Ovary (tissue), 3 donors: ENCODE measurements at regions not wholly inside any gene's neighbourhood (a gene's known extent, or its start where the extent isn't known, plus 50 kb on each side); places are given as distances from the start of the nearest gene placed in this dataset.

ENCODE experiments used
- EP300 ChIP-seq: sonication (generic); formaldehyde crosslinking; IDR thresholded peaks from one replicate; pipeline ENCODE4 v1.6.1; 2017; ENCODE audit warnings: antibody characterized with exemption
- POLR2A ChIP-seq: fragments of 450-650 bp; IDR thresholded peaks from one replicate; pipeline ENCODE4 v1.6.1; 2017; ENCODE audit warnings: antibody characterized with exemption, mild to moderate bottlenecking, moderate library complexity
- TF ChIP-seq, protein P1 (sequence below), 3 donors: fragments of 450-650 bp in 2 of 3; fragments of 200-600 bp in 1 of 3; IDR thresholded peaks; one replicate each; pipeline versions ENCODE4 v1.5.1 to v1.8.0; 2016 to 2022; ENCODE audit warnings: antibody characterized with exemption in 3 of 3, mild to moderate bottlenecking in 1 of 3
- donor health status: DM: no; HTN: no; CAD: no.

DNA sequence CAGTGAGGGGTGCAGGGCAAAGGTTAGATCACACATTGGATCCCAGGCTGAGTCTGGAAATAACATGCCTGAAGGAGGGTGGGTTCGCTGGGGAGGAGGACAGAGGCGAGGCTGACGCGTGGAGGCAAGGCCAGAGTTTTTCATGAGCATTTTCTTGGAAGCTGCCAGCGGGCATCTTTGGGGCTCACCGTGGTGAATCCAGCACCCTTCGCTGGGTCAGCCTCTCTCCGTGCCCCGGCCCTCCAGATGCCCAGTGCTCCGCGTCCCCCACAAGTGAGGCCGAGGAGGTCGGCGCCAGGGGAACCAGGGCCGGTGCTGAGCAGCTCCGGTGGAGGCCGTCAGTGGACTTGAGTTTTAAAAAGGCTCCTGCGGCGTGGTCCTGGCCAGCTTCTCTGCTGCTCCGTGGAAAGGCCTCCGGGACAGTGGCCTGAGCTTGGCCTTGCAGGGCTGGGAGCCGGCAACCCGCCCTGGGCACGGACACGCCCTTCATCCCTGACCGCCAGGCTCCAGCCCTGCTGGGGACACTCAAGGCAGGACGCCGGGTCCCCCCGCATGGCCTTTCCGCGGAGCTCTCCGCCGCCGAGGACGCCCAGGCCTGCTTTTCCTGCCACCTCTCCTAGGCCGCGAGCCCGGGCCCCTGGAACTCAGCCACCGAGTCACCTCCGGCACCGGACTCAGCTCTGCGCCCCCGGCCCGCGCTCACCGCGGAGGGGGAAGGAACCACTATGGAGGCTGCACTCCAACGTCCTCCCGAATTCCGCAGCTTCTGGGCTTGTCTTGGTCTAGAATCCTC, 114.3 kb downstream of the THBS2 start:
- TF ChIP-seq, protein P1, sequence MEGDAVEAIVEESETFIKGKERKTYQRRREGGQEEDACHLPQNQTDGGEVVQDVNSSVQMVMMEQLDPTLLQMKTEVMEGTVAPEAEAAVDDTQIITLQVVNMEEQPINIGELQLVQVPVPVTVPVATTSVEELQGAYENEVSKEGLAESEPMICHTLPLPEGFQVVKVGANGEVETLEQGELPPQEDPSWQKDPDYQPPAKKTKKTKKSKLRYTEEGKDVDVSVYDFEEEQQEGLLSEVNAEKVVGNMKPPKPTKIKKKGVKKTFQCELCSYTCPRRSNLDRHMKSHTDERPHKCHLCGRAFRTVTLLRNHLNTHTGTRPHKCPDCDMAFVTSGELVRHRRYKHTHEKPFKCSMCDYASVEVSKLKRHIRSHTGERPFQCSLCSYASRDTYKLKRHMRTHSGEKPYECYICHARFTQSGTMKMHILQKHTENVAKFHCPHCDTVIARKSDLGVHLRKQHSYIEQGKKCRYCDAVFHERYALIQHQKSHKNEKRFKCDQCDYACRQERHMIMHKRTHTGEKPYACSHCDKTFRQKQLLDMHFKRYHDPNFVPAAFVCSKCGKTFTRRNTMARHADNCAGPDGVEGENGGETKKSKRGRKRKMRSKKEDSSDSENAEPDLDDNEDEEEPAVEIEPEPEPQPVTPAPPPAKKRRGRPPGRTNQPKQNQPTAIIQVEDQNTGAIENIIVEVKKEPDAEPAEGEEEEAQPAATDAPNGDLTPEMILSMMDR (IDR thresholded peaks at IDR 0.05), result no peak
- TF ChIP-seq POLR2A (no peak), EP300 (no peak)
